Gastroesophageal sphincter (tissue), 3 donors: ENCODE measurements at regions not wholly inside any gene's neighbourhood (a gene's known extent, or its start where the extent isn't known, plus 50 kb on each side); places are given as distances from the start of the nearest gene placed in this dataset.

ENCODE experiments used
- EP300 ChIP-seq: sonication (generic); formaldehyde crosslinking; IDR thresholded peaks from one replicate; pipeline ENCODE4 v1.6.1; 2017; ENCODE audit warnings: antibody characterized with exemption, mild to moderate bottlenecking
- POLR2A ChIP-seq, 2 donors: fragments of 450-650 bp; IDR thresholded peaks; one replicate each; pipeline ENCODE4 v1.6.1; 2017; ENCODE audit warnings: antibody characterized with exemption in 2 of 2, mild to moderate bottlenecking in 2 of 2, moderate library complexity in 1 of 2
- TF ChIP-seq, protein P1 (sequence below), 4 experiments: fragments of 200-600 bp in 2 of 4; fragments of 450-650 bp in 2 of 4; sonication (generic) in 1 of 4; IDR thresholded peaks; one replicate each; pipeline ENCODE4 v1.5.1; 2017 to 2019; ENCODE audit warnings: antibody characterized with exemption in 4 of 4, mild to moderate bottlenecking in 2 of 4, moderate library complexity in 2 of 4

DNA sequence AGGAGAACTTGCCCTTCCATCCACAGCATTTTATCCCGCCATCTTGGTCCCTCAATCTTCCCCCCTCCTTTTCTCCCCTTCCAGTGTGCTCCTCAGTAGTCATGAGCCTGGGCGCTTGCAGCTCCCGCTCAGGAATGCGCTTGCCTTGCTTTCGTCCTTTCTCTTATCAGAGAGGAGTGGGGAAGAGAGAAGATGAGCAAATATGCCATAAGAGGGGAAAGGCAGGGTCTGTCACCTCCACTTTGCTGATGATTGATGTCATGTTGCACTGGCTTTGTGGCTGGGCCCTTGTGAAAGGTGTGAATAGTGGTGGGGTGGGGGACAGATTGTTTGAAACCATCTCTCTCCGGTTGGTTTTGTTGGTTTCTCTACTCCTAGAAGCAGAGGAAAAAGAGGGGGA is 569.3 kb downstream of the TNS1 start:
- TF ChIP-seq, protein P1, sequence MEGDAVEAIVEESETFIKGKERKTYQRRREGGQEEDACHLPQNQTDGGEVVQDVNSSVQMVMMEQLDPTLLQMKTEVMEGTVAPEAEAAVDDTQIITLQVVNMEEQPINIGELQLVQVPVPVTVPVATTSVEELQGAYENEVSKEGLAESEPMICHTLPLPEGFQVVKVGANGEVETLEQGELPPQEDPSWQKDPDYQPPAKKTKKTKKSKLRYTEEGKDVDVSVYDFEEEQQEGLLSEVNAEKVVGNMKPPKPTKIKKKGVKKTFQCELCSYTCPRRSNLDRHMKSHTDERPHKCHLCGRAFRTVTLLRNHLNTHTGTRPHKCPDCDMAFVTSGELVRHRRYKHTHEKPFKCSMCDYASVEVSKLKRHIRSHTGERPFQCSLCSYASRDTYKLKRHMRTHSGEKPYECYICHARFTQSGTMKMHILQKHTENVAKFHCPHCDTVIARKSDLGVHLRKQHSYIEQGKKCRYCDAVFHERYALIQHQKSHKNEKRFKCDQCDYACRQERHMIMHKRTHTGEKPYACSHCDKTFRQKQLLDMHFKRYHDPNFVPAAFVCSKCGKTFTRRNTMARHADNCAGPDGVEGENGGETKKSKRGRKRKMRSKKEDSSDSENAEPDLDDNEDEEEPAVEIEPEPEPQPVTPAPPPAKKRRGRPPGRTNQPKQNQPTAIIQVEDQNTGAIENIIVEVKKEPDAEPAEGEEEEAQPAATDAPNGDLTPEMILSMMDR (IDR thresholded peaks at IDR 0.05), result no peak
- no peak for TF ChIP-seq POLR2A (IDR thresholded peaks at IDR 0.05)
- no peak for TF ChIP-seq EP300
